Activated T-cell treated with anti-CD3 and anti-CD28 coated beads, Interleukin-2, amount 50 U/mL, for 72 hours (primary cell): ENCODE measurements at regions not wholly inside any gene's neighbourhood (a gene's known extent, or its start where the extent isn't known, plus 50 kb on each side); places are given as distances from the start of the nearest gene placed in this dataset.
"Not testable (repeated sequence)": the region's sequence is repeated elsewhere in the genome, so short reads cannot be mapped to it uniquely, and the experiment has no call there.

Experiments used
- ATAC-seq, 2 donors: fragments of 150-1000 bp; cut with Tn5 transposase; replicated peaks in 1 of 2; 2 replicates each; pipeline ENCODE4 v1.10.0; 2021; ENCODE audit warnings: moderate library complexity in 2 of 2, mild to moderate bottlenecking in 1 of 2
- DNase-seq, 2 donors: peaks; one replicate each; pipeline ENCODE4 v3.0.0; 2021 to 2022; ENCODE audit warnings: mixed read lengths in 1 of 2
- H3K27ac Mint-ChIP-seq: one replicate; pipeline ENCODE4 v1.8.0; 2022; ENCODE audit warnings: mild to moderate bottlenecking, moderate library complexity, mixed read lengths
- H3K27me3 Mint-ChIP-seq: one replicate; pipeline ENCODE4 v1.8.0; 2022; ENCODE audit warnings: low read depth, mixed read lengths
- H3K36me3 Mint-ChIP-seq, 2 donors: one replicate each; pipeline ENCODE4 v1.8.0; 2022; ENCODE audit warnings: mixed read lengths in 2 of 2, mild to moderate bottlenecking in 1 of 2; ENCODE audit not compliant: insufficient read depth in 2 of 2
- H3K4me1 Mint-ChIP-seq: one replicate; pipeline ENCODE4 v1.8.0; 2022; ENCODE audit warnings: low read depth, mixed read lengths
- H3K4me3 Mint-ChIP-seq, 2 donors: one replicate each; pipeline ENCODE4 v1.8.0; 2022; ENCODE audit warnings: mild to moderate bottlenecking in 2 of 2, mixed read lengths in 2 of 2, moderate library complexity in 2 of 2
- H3K9me3 Mint-ChIP-seq, 2 donors: one replicate each; pipeline ENCODE4 v1.8.0; 2022; ENCODE audit warnings: mixed read lengths in 2 of 2

DNA sequence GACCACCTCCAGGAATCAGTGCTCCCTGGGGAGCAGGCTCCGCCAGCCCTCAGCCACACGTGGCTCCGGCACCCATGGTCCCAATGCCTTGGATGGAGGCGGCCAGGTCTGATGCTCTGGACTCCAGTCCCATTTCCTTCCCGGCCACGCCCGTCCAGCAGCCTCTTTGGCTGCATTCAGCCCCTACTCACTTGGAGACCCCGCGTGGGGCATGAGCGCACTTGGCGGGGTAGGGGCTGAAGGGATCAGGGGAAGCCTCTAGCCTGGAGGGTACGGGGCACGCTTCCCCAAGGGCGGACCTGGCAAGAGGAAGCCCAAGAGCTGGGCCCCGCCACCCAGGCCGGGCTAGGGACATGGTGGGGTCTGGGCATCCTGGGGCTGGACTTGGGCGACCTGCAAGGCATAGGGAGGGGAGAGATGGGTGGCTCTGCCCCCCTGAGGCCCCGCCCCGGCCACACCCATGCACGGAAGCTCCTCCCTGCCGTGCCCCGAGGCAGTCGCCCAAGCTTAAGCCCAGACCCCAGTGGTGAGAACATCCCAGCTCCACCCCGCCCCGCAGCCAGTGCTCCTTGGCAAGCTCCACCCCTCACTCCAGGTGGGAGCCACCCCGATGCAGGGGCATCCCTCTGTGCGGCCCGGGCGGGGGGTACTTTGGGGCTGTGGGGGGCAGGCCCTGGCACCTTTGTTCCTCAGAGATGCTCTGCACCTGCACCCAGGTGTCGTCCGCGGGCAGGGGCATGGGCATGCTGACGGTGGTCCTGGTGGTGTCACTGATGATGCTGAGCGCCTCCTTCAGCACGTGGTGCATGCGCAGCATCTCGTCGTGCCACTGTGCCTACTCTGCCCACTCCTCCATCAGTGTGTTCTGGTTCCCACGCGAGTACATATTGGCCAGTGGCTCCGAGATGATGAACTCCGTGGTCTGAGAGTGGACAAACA, 163.5 kb downstream of the GOLGA6L4 start:
- Mint-ChIP-seq H3K9me3 (no peaks in the 10 kb centered on the region), H3K36me3 (no peaks in the 10 kb centered on the region), H3K4me3 (no peak overlapping the region), H3K4me1 (no peaks in the 10 kb centered on the region), H3K27ac (no peak overlapping the region), H3K27me3 (peaks cover under 1% of the 10 kb centered on the region)
- no peak for DNase-seq
- no peak for ATAC-seq

DNA sequence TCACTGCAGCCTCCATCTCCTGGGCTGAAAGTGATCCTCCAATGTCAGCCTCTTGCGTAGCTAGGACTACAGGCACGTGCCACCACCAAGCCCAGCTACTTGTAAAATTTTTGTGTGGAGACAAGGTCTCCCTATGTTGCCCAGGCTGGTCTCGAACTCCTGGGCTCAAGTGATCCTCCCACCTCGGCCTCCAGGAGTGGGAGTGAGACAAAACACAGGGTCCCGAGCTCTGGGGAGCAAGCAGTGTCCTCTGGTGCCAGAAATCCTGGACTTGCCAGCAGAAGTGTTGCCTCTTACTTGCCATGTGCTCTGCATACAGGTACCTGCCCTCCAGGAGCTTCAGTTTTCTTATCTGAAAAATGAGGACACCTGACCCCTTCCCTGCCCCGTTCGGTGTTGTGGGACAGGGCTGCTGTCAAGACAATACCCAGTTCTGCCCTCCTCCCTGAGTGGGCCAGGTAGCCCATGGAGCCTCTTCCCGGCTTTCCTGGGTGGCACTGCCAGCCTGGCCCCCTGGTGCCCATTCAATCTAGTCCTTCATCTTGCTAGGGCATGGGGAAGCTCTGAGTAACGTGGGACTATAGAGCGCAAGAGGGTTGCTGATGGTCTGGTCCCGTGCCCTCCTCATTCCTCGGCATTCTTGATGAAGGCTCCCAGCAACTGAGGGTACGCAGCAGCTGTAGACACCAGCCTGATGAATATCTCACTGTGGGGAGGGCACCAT, 164.6 kb downstream of the GOLGA6L4 start:
- no peak overlapping the region for H3K4me3 Mint-ChIP-seq
- no peaks in the 10 kb centered on the region for H3K9me3 Mint-ChIP-seq
- H3K4me1 Mint-ChIP-seq = no peaks in the 10 kb centered on the region
- no peak for DNase-seq
- no peaks in the 10 kb centered on the region for H3K36me3 Mint-ChIP-seq
- no peak for ATAC-seq
- H3K27me3 Mint-ChIP-seq = no peaks in the 10 kb centered on the region
- H3K27ac Mint-ChIP-seq = no peak overlapping the region

DNA sequence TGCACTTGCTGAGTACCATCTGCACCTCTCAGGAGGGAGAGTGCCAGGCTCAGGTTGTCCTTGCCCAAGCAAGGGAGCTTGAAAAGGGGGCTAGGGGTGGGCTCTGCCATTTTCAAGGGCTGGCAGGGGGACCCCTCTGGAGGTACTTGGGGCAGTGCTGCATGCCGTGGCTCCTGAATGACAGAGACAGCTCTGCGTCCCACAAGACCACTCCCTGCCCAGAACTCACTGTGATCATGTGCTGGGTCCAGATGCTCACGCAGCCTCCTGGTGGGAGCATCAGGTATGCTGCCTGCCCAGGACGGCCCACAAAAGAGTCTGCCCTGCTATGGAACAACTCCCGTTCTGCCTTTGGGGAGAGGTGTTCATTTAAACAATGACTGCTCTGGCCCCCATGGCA, 165.2 kb downstream of the GOLGA6L4 start:
- DNase-seq = no peak
- H3K9me3 Mint-ChIP-seq = no peaks in the 10 kb centered on the region

DNA sequence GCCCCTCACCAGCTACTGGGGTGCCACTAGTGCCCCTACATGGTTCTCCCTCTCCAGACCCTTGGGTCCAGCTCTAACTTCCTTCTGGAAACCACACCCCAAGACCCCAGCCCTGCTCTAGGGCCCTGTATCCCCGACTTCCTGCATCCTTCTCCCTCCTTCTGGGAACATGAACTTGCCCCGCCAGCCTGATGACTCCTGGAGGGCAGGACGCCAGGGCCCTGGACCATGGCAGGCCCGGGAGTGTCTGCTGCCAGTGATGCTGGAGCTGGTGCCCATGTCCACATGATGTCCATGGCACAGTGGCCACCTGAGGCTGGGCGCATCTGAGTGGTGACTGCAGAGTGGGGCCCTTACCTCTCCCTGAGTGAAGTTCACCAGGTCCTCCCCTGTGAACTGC, 165.9 kb downstream of the GOLGA6L4 start:
- not testable (repeated sequence) for H3K9me3 Mint-ChIP-seq, ATAC-seq, H3K27me3 Mint-ChIP-seq, H3K36me3 Mint-ChIP-seq, H3K4me1 Mint-ChIP-seq, H3K27ac Mint-ChIP-seq, DNase-seq, H3K4me3 Mint-ChIP-seq

More for the DNA sequence above, 165.2 kb downstream of the GOLGA6L4 start:
- H3K36me3 Mint-ChIP-seq = no peaks in the 10 kb centered on the region
- no peak overlapping the region for H3K27ac Mint-ChIP-seq
- ATAC-seq = no peak
- H3K4me1 Mint-ChIP-seq = no peaks in the 10 kb centered on the region
- no peaks in the 10 kb centered on the region for H3K27me3 Mint-ChIP-seq
- H3K4me3 Mint-ChIP-seq = no peak overlapping the region

DNA sequence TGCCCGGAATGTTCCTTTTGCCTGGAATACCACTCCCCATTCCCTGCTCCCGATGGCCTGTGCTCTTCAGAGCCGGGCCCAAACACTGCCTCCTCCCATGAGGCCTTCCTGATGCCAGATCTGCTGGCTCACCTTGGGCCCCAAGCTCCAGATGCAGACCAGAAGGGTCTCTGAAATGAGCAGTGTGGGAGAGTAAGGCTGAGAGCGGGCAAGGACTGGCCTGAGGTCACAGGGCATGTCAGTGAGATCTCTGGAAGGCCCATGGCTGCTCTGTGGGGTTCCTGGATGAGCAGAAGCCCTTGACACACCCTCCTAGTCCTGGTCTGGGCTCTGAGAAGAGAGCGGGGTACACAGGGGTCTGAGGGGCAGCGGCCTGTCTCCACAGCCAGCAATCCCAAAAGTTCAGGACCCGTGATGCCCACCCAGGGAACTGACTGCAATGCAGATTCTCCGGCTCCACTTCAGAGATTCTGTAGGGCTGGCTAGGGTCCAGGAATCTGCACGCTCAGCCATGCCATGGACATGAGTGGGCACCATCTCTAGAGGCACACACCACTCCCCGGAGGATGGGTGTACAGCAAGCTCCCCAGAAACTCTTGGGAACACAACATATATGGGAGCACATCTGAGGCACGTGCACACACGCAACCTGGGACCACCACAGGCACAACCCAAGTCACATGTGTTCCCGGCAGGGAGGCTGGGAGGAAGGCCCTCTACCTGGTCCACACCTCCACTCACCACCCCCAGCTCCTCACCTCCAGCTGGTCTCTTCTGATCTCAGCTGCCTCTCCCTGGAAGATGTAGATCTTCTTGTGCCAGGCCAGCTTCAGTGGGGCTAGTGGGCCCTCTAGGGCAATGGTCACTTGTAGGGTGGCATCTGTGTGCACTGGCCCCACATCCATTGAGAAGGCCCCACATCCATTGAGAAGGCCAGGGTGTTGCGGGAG, 166.6 kb downstream of the GOLGA6L4 start:
- ATAC-seq, H3K4me1 Mint-ChIP-seq, H3K9me3 Mint-ChIP-seq, H3K27me3 Mint-ChIP-seq, H3K4me3 Mint-ChIP-seq, H3K27ac Mint-ChIP-seq, H3K36me3 Mint-ChIP-seq, DNase-seq: not testable (repeated sequence)

DNA sequence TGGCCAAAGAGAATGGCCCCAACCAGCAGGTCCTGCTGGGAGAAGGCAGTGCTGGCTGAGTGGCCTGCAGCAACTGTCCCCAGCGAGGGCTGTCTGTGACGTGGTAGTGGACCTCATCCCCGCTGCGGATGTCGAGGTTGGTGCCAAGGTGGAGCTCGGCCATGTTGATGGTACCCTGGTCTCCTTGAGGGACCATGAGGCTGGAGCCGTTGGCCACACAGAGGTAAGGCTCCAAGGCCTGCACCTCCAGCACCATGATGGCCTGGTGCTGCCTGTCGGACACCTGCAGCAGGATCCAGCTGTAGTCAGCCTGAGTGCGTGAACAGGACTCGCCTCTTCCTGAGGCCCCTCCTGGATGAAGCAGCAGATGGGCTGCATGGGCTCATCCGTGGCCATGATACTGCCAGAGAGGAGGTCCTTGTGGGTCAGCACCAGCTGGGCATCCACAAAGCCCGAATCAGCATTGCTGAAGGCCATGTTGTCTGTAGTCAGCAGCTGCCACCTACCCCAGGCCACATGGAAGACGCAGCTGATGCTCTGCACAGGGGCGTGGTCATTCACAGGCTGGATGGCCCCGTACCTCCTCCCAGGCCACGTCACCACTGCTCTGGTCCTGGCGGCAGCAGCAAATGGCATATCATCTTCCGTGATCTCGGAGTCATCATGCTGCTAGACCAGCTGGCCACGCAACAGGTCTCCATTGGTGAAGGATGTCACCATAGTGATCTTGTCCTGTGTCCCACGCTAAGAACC, 167.5 kb downstream of the GOLGA6L4 start:
- Mint-ChIP-seq H3K36me3 (no peaks in the 10 kb centered on the region), H3K27ac (no peak overlapping the region), H3K27me3 (no peaks in the 10 kb centered on the region), H3K9me3 (no peaks in the 10 kb centered on the region), H3K4me1 (no peaks in the 10 kb centered on the region), H3K4me3 (no peak overlapping the region)
- ATAC-seq (no peak), DNase-seq (no peak)

DNA sequence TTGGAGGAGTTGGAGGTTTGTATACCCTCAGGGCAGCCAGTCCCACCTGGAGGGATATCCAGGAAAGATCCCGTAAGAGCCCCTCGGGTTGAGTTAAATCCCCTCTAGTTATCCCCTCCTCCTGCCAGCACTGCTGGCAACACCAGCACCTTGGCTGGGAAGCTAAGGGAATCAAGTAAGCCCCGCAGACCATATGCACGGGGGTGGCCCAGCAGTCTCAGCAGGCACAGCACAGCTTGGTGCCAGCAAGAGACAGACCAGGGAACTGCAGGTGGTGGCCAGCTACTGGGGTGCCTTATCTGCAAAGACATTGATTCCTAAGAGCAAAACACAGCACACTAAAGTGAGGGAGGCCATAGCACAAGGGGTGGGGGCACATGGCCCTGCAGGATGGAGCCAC, 173.8 kb downstream of the GOLGA6L4 start:
- not testable (repeated sequence) for H3K9me3 Mint-ChIP-seq, H3K4me3 Mint-ChIP-seq, H3K27me3 Mint-ChIP-seq, H3K36me3 Mint-ChIP-seq, H3K4me1 Mint-ChIP-seq, DNase-seq, ATAC-seq, H3K27ac Mint-ChIP-seq

DNA sequence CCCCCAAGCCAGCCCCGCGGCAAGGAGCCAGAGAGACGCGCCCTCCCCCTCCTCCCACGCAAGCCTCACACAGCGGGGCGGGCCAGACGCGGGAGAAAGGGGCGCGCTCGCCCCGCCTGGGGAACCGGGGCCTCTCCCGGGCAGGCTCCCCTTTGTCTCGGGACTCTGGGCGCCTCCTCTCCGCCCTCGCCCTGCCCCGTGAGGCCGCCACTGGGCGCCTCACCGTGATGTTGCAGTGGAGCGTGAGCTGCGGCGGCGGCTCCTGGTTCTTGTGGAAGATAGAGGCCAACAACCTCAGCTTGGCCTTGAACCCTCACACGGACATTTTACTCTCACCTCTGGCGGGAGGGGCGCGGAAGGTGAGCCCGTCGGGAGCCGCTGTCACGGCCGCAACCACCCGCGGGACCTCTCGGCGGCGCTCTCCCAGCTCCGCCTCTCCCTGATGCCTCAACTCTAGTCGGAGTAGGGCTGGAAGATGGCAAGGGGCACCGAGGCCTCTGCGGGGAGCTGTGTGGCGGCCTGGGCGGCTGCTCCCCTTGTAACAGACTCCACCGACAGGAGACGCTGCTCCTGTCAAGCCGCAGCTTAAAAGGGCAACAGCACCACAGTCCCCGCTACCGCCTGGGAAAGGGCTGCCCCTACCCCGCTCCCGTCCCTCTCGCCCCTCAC, 179.2 kb upstream of the ZSCAN2 start:
- not testable (repeated sequence) for H3K36me3 Mint-ChIP-seq, H3K27ac Mint-ChIP-seq

DNA sequence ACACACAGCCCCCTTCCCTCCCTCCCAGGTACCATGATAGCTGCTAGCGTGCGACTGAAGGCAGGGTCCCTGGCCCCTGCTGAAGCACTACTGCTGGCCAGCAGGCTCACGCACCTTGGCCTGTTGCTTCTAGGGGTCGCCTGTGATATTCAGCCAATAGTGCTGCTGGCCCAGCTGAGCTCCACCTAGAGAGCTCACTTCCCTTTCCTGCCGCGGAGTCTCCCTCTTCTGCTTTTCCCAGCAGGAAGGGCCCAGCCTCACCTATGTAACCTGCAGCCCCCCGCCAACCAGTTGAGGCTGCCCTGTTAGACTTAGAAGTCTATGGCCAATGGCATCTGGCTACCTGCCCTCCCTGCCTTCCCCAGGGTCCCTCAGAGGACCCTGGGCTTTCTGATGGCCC, 175.5 kb upstream of the ZSCAN2 start:
- not testable (repeated sequence) for DNase-seq, H3K27ac Mint-ChIP-seq, H3K9me3 Mint-ChIP-seq, H3K36me3 Mint-ChIP-seq, H3K4me1 Mint-ChIP-seq, ATAC-seq, H3K27me3 Mint-ChIP-seq, H3K4me3 Mint-ChIP-seq

More for the DNA sequence above, 179.2 kb upstream of the ZSCAN2 start:
- H3K9me3 Mint-ChIP-seq, ATAC-seq, H3K27me3 Mint-ChIP-seq, H3K4me1 Mint-ChIP-seq, H3K4me3 Mint-ChIP-seq: not testable (repeated sequence)
- DNase-seq = peak; percentile 17 to 21

DNA sequence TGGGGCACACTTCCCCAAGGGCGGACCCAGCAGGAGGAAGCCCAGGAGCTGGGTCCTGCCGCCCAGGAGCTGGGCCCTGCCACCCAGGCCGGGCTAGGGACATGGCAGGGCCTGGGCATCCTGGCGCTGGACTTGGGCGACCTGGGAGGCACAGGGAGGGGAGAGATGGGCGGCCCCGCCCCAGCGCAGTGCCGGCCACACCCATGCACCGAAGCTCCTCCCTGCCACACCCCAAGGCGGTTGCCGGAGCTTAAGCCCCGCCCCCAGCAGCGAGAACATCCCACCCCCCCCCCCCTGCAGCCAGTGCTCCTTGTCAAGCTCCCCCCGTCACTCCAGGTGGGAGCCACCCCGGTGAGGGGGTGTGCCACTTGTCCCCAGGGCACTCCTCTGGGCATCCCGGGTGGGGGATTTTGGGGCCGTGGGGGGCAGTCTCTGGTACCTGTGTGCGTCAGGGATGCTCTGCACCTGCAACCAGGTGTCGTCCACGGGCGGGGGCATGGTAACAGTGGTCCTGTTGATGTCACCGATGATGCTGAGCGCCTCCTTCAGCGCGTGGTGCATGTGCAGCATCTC, 127.4 kb upstream of the ZSCAN2 start:
- not testable (repeated sequence) for H3K4me3 Mint-ChIP-seq, DNase-seq, ATAC-seq, H3K27me3 Mint-ChIP-seq, H3K9me3 Mint-ChIP-seq, H3K4me1 Mint-ChIP-seq, H3K27ac Mint-ChIP-seq, H3K36me3 Mint-ChIP-seq

DNA sequence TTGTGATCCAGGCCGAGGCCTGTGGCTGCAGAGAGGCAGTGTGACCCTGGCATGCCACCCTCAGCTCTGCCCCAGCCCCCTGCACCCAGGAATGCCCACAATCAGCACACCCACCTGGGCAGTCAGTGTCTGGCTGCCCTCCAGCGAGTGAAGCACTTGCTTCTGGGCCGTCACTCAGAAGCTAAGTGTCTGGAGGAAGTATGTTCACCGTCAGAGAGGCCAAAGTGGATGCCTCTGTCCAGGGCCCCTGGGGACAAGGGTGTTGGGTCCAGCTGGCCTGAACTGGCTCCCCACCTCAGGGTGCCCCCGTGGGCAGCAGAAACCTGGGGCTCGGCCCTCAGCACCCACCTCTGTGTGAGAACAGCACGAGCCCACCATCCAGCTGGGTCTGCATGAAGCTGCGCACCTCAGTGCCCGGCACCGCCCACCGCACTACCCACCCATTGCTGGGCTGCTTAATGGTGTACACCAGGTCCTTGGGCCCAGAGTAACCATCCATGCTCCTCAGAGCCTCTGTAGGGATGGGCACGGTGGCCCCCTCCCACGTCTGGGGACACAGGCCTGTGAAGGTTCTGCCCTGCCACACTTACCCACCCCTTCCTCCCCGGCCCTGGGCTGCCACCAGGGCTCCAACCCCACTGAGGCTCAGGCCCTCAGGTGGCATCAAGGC, 124.3 kb upstream of the ZSCAN2 start:
- H3K27ac Mint-ChIP-seq, H3K36me3 Mint-ChIP-seq, H3K4me3 Mint-ChIP-seq, H3K4me1 Mint-ChIP-seq, ATAC-seq, H3K9me3 Mint-ChIP-seq, H3K27me3 Mint-ChIP-seq, DNase-seq: not testable (repeated sequence)
